OCI-LY7 (cell line): ENCODE measurements at regions not wholly inside any gene's neighbourhood (a gene's known extent, or its start where the extent isn't known, plus 50 kb on each side); places are given as distances from the start of the nearest gene placed in this dataset.

Source experiments
- BruUV-seq: library from RNA; stranded (reverse); fragments of 400-500 nt; replicated peaks from 2 replicates; lab custom pipeline; 2021; lab: Mats Ljungman, UMichigan
- CTCF ChIA-PET: fragments of 300-600 bp; sonication (Branson Sonifier 250); formaldehyde crosslinking; loops from one replicate; lab custom pipeline; 2022; ENCODE audit warnings: antibody characterized with exemption; ENCODE audit not compliant: unreplicated experiment; lab: Charles Lee
- POLR2A ChIA-PET: fragments of 300-600 bp; sonication (Branson Sonifier 250); formaldehyde crosslinking; loops from one replicate; lab custom pipeline; 2022; ENCODE audit warnings: antibody characterized with exemption; lab: Charles Lee
- DNase-seq: peaks from one replicate; pipeline ENCODE4 v3.0.0-alpha.2; 2015; ENCODE audit warnings: low spot score
- H2AFZ ChIP-seq: fragments of 200-600 bp; sonication (generic), shearing (Covaris generic); 2 replicates; pipeline ENCODE4 v1.6.1; 2014; ENCODE audit warnings: mild to moderate bottlenecking, antibody characterized with exemption, low read length, moderate library complexity
- H3K27ac ChIP-seq: fragments of 200-600 bp; sonication (generic); 2 replicates; pipeline ENCODE4 v1.5.1; 2014; ENCODE audit warnings: mixed run types, low read depth, mild to moderate bottlenecking, moderate library complexity, low read length, inconsistent platforms; ENCODE audit not compliant: poor library complexity, severe bottlenecking
- H3K36me3 ChIP-seq: fragments of 200-600 bp; sonication (generic); 2 replicates; pipeline ENCODE4 v1.6.1; 2014; ENCODE audit warnings: mild to moderate bottlenecking, antibody characterized with exemption, low read length, moderate library complexity, mixed read lengths; ENCODE audit not compliant: insufficient read depth
- H3K4me1 ChIP-seq: fragments of 200-600 bp; sonication (generic); 2 replicates; pipeline ENCODE4 v1.5.1; 2014; ENCODE audit warnings: mild to moderate bottlenecking, low read length; ENCODE audit not compliant: insufficient read depth, poor library complexity, severe bottlenecking
- H3K4me2 ChIP-seq: fragments of 200-600 bp; sonication (generic); 2 replicates; pipeline ENCODE4 v1.6.1; 2014; ENCODE audit warnings: mild to moderate bottlenecking, low read length
- H3K4me3 ChIP-seq: fragments of 200-600 bp; sonication (generic); 2 replicates; pipeline ENCODE4 v1.5.1; 2014; ENCODE audit warnings: mild to moderate bottlenecking, low read depth, low read length; ENCODE audit not compliant: poor library complexity, severe bottlenecking
- H3K79me2 ChIP-seq: fragments of 200-600 bp; sonication (generic); 2 replicates; pipeline ENCODE4 v1.6.1; 2016; ENCODE audit warnings: low read depth, mild to moderate bottlenecking, low read length, moderate library complexity, mixed read lengths; ENCODE audit not compliant: insufficient read depth
- H3K9me2 ChIP-seq: fragments of 200-600 bp; sonication (generic); 2 replicates; pipeline ENCODE4 v1.6.1; 2016; ENCODE audit warnings: mild to moderate bottlenecking, low read length, mixed read lengths; ENCODE audit not compliant: insufficient read depth
- H3K9me3 ChIP-seq: fragments of 200-600 bp; sonication (generic); 2 replicates; pipeline ENCODE4 v1.6.1; 2014; ENCODE audit warnings: mild to moderate bottlenecking, mixed run types, low read length, mixed read lengths
- H4K20me1 ChIP-seq: fragments of 200-600 bp; sonication (generic); 2 replicates; pipeline ENCODE4 v1.6.1; 2014; ENCODE audit warnings: mild to moderate bottlenecking, antibody characterized with exemption, low read length, moderate library complexity, mixed read lengths; ENCODE audit not compliant: insufficient read depth
- EZH2phosphoT487 ChIP-seq: fragments of 200-600 bp; sonication (generic); IDR thresholded peaks from 2 replicates; pipeline ENCODE4 v1.6.1; 2018; ENCODE audit warnings: low read depth, borderline replicate concordance, mild to moderate bottlenecking, mixed run types, antibody characterized with exemption, low read length, moderate library complexity, mixed read lengths
- intact Hi-C: fragments of 100-400 bp; cut with micrococcal nuclease; formaldehyde crosslinking; loops from one replicate; pipeline ENCODE4 v1.10.0; 2022; ENCODE audit not compliant: unreplicated experiment
- TF ChIP-seq, protein P1 (sequence below): fragments of 200-600 bp; sonication (generic); conservative IDR thresholded peaks from 2 replicates; pipeline ENCODE4 v1.5.1; 2014; ENCODE audit warnings: mild to moderate bottlenecking, antibody characterized with exemption, low read length, moderate library complexity, mixed read lengths

- H3K9me2 ChIP-seq = no peaks in the 10 kb centered on the region
- ChIA-PET POLR2A (no interaction called here), CTCF (no interaction called here)
- no peak for TF ChIP-seq EZH2phosphoT487
- TF ChIP-seq, protein P1, sequence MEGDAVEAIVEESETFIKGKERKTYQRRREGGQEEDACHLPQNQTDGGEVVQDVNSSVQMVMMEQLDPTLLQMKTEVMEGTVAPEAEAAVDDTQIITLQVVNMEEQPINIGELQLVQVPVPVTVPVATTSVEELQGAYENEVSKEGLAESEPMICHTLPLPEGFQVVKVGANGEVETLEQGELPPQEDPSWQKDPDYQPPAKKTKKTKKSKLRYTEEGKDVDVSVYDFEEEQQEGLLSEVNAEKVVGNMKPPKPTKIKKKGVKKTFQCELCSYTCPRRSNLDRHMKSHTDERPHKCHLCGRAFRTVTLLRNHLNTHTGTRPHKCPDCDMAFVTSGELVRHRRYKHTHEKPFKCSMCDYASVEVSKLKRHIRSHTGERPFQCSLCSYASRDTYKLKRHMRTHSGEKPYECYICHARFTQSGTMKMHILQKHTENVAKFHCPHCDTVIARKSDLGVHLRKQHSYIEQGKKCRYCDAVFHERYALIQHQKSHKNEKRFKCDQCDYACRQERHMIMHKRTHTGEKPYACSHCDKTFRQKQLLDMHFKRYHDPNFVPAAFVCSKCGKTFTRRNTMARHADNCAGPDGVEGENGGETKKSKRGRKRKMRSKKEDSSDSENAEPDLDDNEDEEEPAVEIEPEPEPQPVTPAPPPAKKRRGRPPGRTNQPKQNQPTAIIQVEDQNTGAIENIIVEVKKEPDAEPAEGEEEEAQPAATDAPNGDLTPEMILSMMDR = no peak
- no peak overlapping the region for H2AFZ ChIP-seq
- H3K36me3 ChIP-seq = no peaks in the 10 kb centered on the region
- no peak overlapping the region for H3K4me2 ChIP-seq
- H3K4me3 ChIP-seq = no peak overlapping the region
- no peak for DNase-seq
- no peaks in the 10 kb centered on the region for H3K9me3 ChIP-seq
- H4K20me1 ChIP-seq = no peaks in the 10 kb centered on the region
- BruUV-seq = no TSS peak
- intact Hi-C loops = no loop called here
- H3K79me2 ChIP-seq = no peaks in the 10 kb centered on the region
- H3K27ac ChIP-seq = no peak overlapping the region
- no peaks in the 10 kb centered on the region for H3K4me1 ChIP-seq
Observed at GRCh38 chr1:185450060-185450788, 133.2 kb upstream of the IVNS1ABP start.

DNA sequence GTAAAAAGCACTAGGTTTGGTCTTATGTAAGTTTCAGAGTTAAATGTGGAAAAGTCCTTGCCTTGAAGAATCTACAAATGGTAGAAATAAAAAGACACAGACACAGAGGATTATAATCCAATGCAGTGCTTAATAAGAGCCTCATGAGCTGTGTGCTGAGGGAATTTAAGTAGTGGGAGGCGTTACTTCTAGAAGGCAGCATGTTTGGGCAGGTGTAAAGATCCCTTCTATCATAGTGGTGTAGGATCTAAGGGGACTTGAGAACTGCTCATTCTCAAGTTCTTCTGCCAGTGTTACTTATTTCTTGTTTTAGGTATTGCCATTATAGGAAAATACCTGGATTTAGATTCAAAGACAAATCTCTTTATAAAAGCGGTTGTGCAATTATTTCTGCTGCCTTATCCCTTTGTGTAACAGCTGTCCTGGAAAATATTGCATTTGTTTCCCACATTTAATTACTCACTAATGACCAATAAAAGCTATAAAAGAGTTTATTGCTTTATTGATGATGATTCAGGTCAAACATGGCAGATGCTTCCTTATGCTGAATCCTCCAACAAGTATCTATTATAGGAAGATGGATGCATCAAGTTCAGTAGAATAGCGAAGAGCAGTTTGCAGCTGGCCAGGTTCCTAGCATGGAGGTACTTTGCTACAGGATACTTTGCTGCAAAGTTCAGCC, 132.5 kb upstream of the IVNS1ABP start:
- ChIA-PET POLR2A (interaction anchor here (0.6 kb wide), 1 partner anchor 658 kb away, joined by 3 read pairs; no protein-coding TSS in a partner anchor), CTCF (no interaction called here)
- intact Hi-C loops = no loop called here
- Histone ChIP-seq H3K27ac (no peak overlapping the region), H3K9me2 (no peaks in the 10 kb centered on the region), H3K4me2 (no peak overlapping the region), H4K20me1 (no peaks in the 10 kb centered on the region), H3K4me1 (no peaks in the 10 kb centered on the region), H3K9me3 (no peaks in the 10 kb centered on the region), H3K79me2 (no peaks in the 10 kb centered on the region), H2AFZ (no peak overlapping the region), H3K36me3 (no peaks in the 10 kb centered on the region), H3K4me3 (no peak overlapping the region)
- BruUV-seq = no TSS peak
- TF ChIP-seq, protein P1 = no peak
- TF ChIP-seq EZH2phosphoT487 = no peak
- no peak for DNase-seq
